Fibroblast of lung (primary cell): ENCODE measurements at regions not wholly inside any gene's neighbourhood (a gene's known extent, or its start where the extent isn't known, plus 50 kb on each side); places are given as distances from the start of the nearest gene placed in this dataset.

Experiments used
- DNase-seq, 2 donors: peaks; one replicate each; pipeline versions ENCODE4 v3.0.0 to v3.0.0-alpha.2; 2010; ENCODE audit warnings: low read depth in 2 of 2
- H2AFZ ChIP-seq: 2 replicates; pipeline ENCODE4 v1.5.1; 2012; ENCODE audit warnings: low read length, control low read depth, inconsistent platforms
- H3K27ac ChIP-seq: 2 replicates; pipeline ENCODE4 v1.5.1; 2011; ENCODE audit warnings: low read length, control low read depth; ENCODE audit not compliant: insufficient read depth
- H3K27me3 ChIP-seq: 2 replicates; pipeline ENCODE4 v1.5.1; 2011; ENCODE audit warnings: mild to moderate bottlenecking, low read length; ENCODE audit not compliant: control insufficient read depth, insufficient read depth
- H3K36me3 ChIP-seq: 2 replicates; pipeline ENCODE4 v1.5.1; 2011; ENCODE audit warnings: low read length; ENCODE audit not compliant: control insufficient read depth, insufficient read depth
- H3K4me1 ChIP-seq: 2 replicates; pipeline ENCODE4 v1.5.1; 2011; ENCODE audit warnings: low read length; ENCODE audit not compliant: control insufficient read depth, insufficient read depth; ENCODE audit errors: extremely low read depth
- H3K4me2 ChIP-seq: 2 replicates; pipeline ENCODE4 v1.5.1; 2011; ENCODE audit warnings: low read length, control low read depth; ENCODE audit not compliant: insufficient read depth; ENCODE audit errors: extremely low read depth
- H3K4me3 ChIP-seq, 4 experiments: fragments of 200-600 bp in 1 of 4; sonication (generic) in 1 of 4; replicated peaks in 1 of 4; 2 replicates each; pipeline ENCODE4 v1.5.1; 2011 to 2016; ENCODE audit warnings: low read length in 4 of 4, low read depth in 3 of 4, mild to moderate bottlenecking in 3 of 4, control low read depth in 2 of 4, inconsistent platforms in 1 of 4, mixed read lengths in 1 of 4; ENCODE audit not compliant: insufficient read depth in 1 of 4; ENCODE audit errors: control extremely low read depth in 1 of 4
- H3K79me2 ChIP-seq: 2 replicates; pipeline ENCODE4 v1.5.1; 2012; ENCODE audit warnings: mild to moderate bottlenecking, low read length, inconsistent platforms; ENCODE audit not compliant: control insufficient read depth, insufficient read depth
- H3K9ac ChIP-seq: 2 replicates; pipeline ENCODE4 v1.5.1; 2011; ENCODE audit warnings: mild to moderate bottlenecking, low read length, control low read depth; ENCODE audit not compliant: insufficient read depth
- H3K9me3 ChIP-seq: 2 replicates; pipeline ENCODE4 v1.5.1; 2012; ENCODE audit warnings: low read depth, low read length; ENCODE audit not compliant: control insufficient read depth, insufficient read depth
- H4K20me1 ChIP-seq: 2 replicates; pipeline ENCODE4 v1.5.1; 2011; ENCODE audit warnings: low read length; ENCODE audit not compliant: control insufficient read depth, insufficient read depth; ENCODE audit errors: extremely low read depth
- EZH2 ChIP-seq: IDR thresholded peaks from 2 replicates; pipeline ENCODE4 v1.5.1; 2012; ENCODE audit warnings: low read length, control low read depth, mild to moderate bottlenecking; ENCODE audit errors: missing control alignments
- TF ChIP-seq, protein P1 (sequence below), 2 donors: IDR thresholded peaks in 1 of 2; conservative IDR thresholded peaks in 1 of 2; 1 replicate in 1 of 2; 2 replicates in 1 of 2; pipeline ENCODE4 v1.5.1; 2011 to 2012; ENCODE audit warnings: low read length in 2 of 2, control low read depth in 1 of 2, inconsistent platforms in 1 of 2, low read depth in 1 of 2, mild to moderate bottlenecking in 1 of 2

DNA sequence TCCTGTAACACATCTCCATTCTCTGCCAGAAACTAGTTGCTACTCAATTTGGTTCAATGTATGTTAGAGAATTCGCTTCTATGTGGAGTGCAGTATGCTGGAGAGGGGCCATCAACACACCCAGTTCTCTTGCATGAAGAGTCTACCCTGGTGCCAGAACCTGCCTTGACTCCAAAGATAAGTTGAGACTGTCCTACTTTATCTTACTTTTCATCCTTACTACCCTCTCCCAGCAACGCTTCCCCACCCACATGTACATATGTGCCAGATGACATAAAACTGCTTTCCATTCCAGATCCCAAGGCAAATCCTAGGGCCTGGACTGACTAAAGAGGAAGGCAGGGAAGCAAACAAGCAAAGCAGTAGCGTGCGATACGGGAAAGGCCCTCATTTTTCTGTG is 442.6 kb upstream of the THRB start:
- H4K20me1 ChIP-seq, result no peaks in the 10 kb centered on the region
- DNase-seq, result no peak
- TF ChIP-seq EZH2, result no peak
- TF ChIP-seq, protein P1, sequence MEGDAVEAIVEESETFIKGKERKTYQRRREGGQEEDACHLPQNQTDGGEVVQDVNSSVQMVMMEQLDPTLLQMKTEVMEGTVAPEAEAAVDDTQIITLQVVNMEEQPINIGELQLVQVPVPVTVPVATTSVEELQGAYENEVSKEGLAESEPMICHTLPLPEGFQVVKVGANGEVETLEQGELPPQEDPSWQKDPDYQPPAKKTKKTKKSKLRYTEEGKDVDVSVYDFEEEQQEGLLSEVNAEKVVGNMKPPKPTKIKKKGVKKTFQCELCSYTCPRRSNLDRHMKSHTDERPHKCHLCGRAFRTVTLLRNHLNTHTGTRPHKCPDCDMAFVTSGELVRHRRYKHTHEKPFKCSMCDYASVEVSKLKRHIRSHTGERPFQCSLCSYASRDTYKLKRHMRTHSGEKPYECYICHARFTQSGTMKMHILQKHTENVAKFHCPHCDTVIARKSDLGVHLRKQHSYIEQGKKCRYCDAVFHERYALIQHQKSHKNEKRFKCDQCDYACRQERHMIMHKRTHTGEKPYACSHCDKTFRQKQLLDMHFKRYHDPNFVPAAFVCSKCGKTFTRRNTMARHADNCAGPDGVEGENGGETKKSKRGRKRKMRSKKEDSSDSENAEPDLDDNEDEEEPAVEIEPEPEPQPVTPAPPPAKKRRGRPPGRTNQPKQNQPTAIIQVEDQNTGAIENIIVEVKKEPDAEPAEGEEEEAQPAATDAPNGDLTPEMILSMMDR (conservative IDR thresholded peaks at IDR 0.05 in 1 of 2, IDR thresholded peaks at IDR 0.05 in 1 of 2; ENCODE audit: low read depth in 1 of 2, low read length in 2 of 2), result no peak
- no peak overlapping the region for H3K27ac ChIP-seq
- no peaks in the 10 kb centered on the region for H3K27me3 ChIP-seq
- no peak overlapping the region for H2AFZ ChIP-seq
- no peak overlapping the region for H3K9ac ChIP-seq
- H3K4me3 ChIP-seq, result no peak overlapping the region
- no peaks in the 10 kb centered on the region for H3K4me1 ChIP-seq
- no peaks in the 10 kb centered on the region for H3K9me3 ChIP-seq
- no peaks in the 10 kb centered on the region for H3K36me3 ChIP-seq
- H3K4me2 ChIP-seq, result no peak overlapping the region
- no peaks in the 10 kb centered on the region for H3K79me2 ChIP-seq

DNA sequence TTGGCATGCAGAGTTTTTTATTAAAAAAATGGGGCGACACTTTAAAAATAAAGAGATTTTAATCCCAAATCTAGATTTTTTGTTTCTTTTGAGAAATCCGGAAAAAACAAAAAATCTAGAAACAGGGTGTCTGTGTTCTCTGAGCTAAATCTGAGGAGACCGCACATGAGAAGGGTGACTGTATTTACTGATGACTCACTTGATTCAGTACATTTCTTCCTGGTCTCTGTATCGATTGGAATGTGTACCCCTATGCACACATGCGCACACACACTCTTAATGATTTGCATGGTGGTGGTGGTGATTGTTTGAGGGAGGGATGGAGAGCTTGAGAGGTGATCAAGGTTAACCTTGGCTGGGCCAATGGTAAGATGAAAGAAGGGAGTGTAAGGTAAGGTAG is 443.1 kb upstream of the THRB start:
- H3K4me3 ChIP-seq, result no peak overlapping the region
- no peaks in the 10 kb centered on the region for H3K27me3 ChIP-seq
- H3K27ac ChIP-seq, result no peak overlapping the region
- H3K36me3 ChIP-seq, result no peaks in the 10 kb centered on the region
- H3K4me1 ChIP-seq, result no peaks in the 10 kb centered on the region
- TF ChIP-seq EZH2, result no peak
- TF ChIP-seq, protein P1 (conservative IDR thresholded peaks at IDR 0.05 in 1 of 2, IDR thresholded peaks at IDR 0.05 in 1 of 2; ENCODE audit: low read depth in 1 of 2, low read length in 2 of 2), result no peak
- no peak overlapping the region for H3K4me2 ChIP-seq
- no peak overlapping the region for H2AFZ ChIP-seq
- H3K79me2 ChIP-seq, result no peaks in the 10 kb centered on the region
- DNase-seq, result no peak
- no peaks in the 10 kb centered on the region for H4K20me1 ChIP-seq
- no peak overlapping the region for H3K9ac ChIP-seq
- H3K9me3 ChIP-seq, result no peaks in the 10 kb centered on the region

DNA sequence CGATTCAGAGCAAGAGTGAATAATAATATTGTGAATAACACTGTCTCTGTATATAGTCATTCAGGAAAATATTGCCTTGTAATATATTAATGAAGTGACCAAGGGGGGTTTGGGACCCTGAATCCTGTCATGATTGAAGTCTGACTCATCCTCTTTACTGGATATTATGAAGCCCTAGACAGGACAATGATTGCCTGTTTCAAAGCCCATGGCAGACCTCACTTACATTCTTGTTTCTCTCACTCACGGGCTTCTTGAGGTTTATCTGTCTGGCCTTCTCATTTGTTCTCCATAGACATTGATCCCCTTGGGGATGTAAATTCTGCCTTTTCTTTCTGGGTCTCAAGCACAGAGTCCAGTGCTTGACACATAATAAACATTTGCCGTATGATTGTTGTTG is 449.3 kb upstream of the THRB start:
- Histone ChIP-seq H3K4me2 (no peak overlapping the region), H3K4me1 (no peaks in the 10 kb centered on the region), H3K27ac (no peak overlapping the region), H2AFZ (no peak overlapping the region), H3K79me2 (no peaks in the 10 kb centered on the region), H3K9me3 (no peaks in the 10 kb centered on the region), H3K9ac (no peak overlapping the region), H3K4me3 (no peak overlapping the region), H3K36me3 (no peaks in the 10 kb centered on the region), H3K27me3 (no peaks in the 10 kb centered on the region), H4K20me1 (no peaks in the 10 kb centered on the region)
- TF ChIP-seq, protein P1 (conservative IDR thresholded peaks at IDR 0.05 in 1 of 2, IDR thresholded peaks at IDR 0.05 in 1 of 2; ENCODE audit: low read depth in 1 of 2, low read length in 2 of 2), result no peak
- no peak for TF ChIP-seq EZH2
- DNase-seq, result no peak
